ENCODE measurements at regions not wholly inside any gene's neighbourhood (a gene's known extent, or its start where the extent isn't known, plus 50 kb on each side); places are given as distances from the start of the nearest gene placed in this dataset.

GRCh38 chr1:182114627-182115023 is 53.1 kb upstream of the ZNF648 start:
- Histone ChIP-seq H3K36me3 (ENCODE audit: control insufficient read depth, insufficient read depth, low read length) (no peaks in the 10 kb centered on the region), H3K9ac (ENCODE audit: insufficient read depth, low read length) (no peak overlapping the region), H4K20me1 (ENCODE audit: control insufficient read depth, extremely low read depth, insufficient read depth, low read length) (no peaks in the 10 kb centered on the region), H3K4me2 (ENCODE audit: extremely low read depth, insufficient read depth, low read length) (no peak overlapping the region), H3K27me3 (ENCODE audit: control insufficient read depth, insufficient read depth, low read length) (no peaks in the 10 kb centered on the region), H3K4me1 (ENCODE audit: control insufficient read depth, extremely low read depth, insufficient read depth, low read length) (no peaks in the 10 kb centered on the region), H3K27ac (ENCODE audit: insufficient read depth, low read length) (no peak overlapping the region), H2AFZ (ENCODE audit: low read length) (no peak overlapping the region), H3K79me2 (ENCODE audit: control insufficient read depth, insufficient read depth, low read length) (no peaks in the 10 kb centered on the region), H3K9me3 (ENCODE audit: control insufficient read depth, insufficient read depth, low read depth, low read length) (no peaks in the 10 kb centered on the region), H3K4me3 (replicated peaks in 1 of 4; ENCODE audit: control extremely low read depth in 1 of 4, insufficient read depth in 1 of 4, low read depth in 3 of 4, low read length in 4 of 4) (no peak overlapping the region)
- no peak for TF ChIP-seq CTCF (conservative IDR thresholded peaks at IDR 0.05 in 1 of 2, IDR thresholded peaks at IDR 0.05 in 1 of 2; ENCODE audit: low read depth in 1 of 2, low read length in 2 of 2)
- no peak for DNase-seq (ENCODE audit: low read depth in 2 of 2)

- Histone ChIP-seq H3K27ac (ENCODE audit: insufficient read depth, low read length) (no peak overlapping the region), H3K9me3 (ENCODE audit: control insufficient read depth, insufficient read depth, low read depth, low read length) (no peaks in the 10 kb centered on the region), H3K79me2 (ENCODE audit: control insufficient read depth, insufficient read depth, low read length) (no peaks in the 10 kb centered on the region), H3K4me1 (ENCODE audit: control insufficient read depth, extremely low read depth, insufficient read depth, low read length) (no peaks in the 10 kb centered on the region), H2AFZ (ENCODE audit: low read length) (no peak overlapping the region), H3K4me3 (replicated peaks in 1 of 4; ENCODE audit: control extremely low read depth in 1 of 4, insufficient read depth in 1 of 4, low read depth in 3 of 4, low read length in 4 of 4) (no peak overlapping the region), H3K9ac (ENCODE audit: insufficient read depth, low read length) (no peak overlapping the region), H3K4me2 (ENCODE audit: extremely low read depth, insufficient read depth, low read length) (no peak overlapping the region), H3K27me3 (ENCODE audit: control insufficient read depth, insufficient read depth, low read length) (no peaks in the 10 kb centered on the region), H3K36me3 (ENCODE audit: control insufficient read depth, insufficient read depth, low read length) (no peaks in the 10 kb centered on the region), H4K20me1 (ENCODE audit: control insufficient read depth, extremely low read depth, insufficient read depth, low read length) (no peaks in the 10 kb centered on the region)
- TF ChIP-seq CTCF (conservative IDR thresholded peaks at IDR 0.05 in 1 of 2, IDR thresholded peaks at IDR 0.05 in 1 of 2; ENCODE audit: low read depth in 1 of 2, low read length in 2 of 2): no peak
- no peak for TF ChIP-seq EZH2 (IDR thresholded peaks at IDR 0.05; ENCODE audit: low read length, missing control alignments)
- DNase-seq (ENCODE audit: low read depth in 2 of 2): peak in 1 of 2 donors; percentile 28
These were observed 52.5 kb upstream of the ZNF648 start for GRCh38 chr1:182113879-182114626.

GRCh38 chr1:182111496-182111895 is 50.0 kb upstream of the ZNF648 start:
- H3K79me2 ChIP-seq (ENCODE audit: control insufficient read depth, insufficient read depth, low read length): no peaks in the 10 kb centered on the region
- no peaks in the 10 kb centered on the region for H4K20me1 ChIP-seq (ENCODE audit: control insufficient read depth, extremely low read depth, insufficient read depth, low read length)
- no peaks in the 10 kb centered on the region for H3K4me1 ChIP-seq (ENCODE audit: control insufficient read depth, extremely low read depth, insufficient read depth, low read length)

More at GRCh38 chr1:182111496-182111895, 50.0 kb upstream of the ZNF648 start:
- no peaks in the 10 kb centered on the region for H3K36me3 ChIP-seq (ENCODE audit: control insufficient read depth, insufficient read depth, low read length)
- no peak overlapping the region for H3K27ac ChIP-seq (ENCODE audit: insufficient read depth, low read length)
- DNase-seq (ENCODE audit: low read depth in 2 of 2): no peak
- no peak overlapping the region for H3K9ac ChIP-seq (ENCODE audit: insufficient read depth, low read length)
- no peak overlapping the region for H3K4me2 ChIP-seq (ENCODE audit: extremely low read depth, insufficient read depth, low read length)
- no peak overlapping the region for H3K4me3 ChIP-seq (replicated peaks in 1 of 4; ENCODE audit: control extremely low read depth in 1 of 4, insufficient read depth in 1 of 4, low read depth in 3 of 4, low read length in 4 of 4)
- TF ChIP-seq CTCF (conservative IDR thresholded peaks at IDR 0.05 in 1 of 2, IDR thresholded peaks at IDR 0.05 in 1 of 2; ENCODE audit: low read depth in 1 of 2, low read length in 2 of 2) (no peak), EZH2 (IDR thresholded peaks at IDR 0.05; ENCODE audit: low read length, missing control alignments) (no peak)
- H3K9me3 ChIP-seq (ENCODE audit: control insufficient read depth, insufficient read depth, low read depth, low read length): no peaks in the 10 kb centered on the region
- H2AFZ ChIP-seq (ENCODE audit: low read length): no peak overlapping the region
- H3K27me3 ChIP-seq (ENCODE audit: control insufficient read depth, insufficient read depth, low read length): no peaks in the 10 kb centered on the region
